Sigmoid colon (tissue), 4 donors: ENCODE measurements at regions not wholly inside any gene's neighbourhood (a gene's known extent, or its start where the extent isn't known, plus 50 kb on each side); places are given as distances from the start of the nearest gene placed in this dataset.

Experiments used
- POLR2A ChIP-seq, 2 donors: fragments of 450-650 bp; IDR thresholded peaks; one replicate each; pipeline ENCODE4 v1.6.1; 2016; ENCODE audit warnings: antibody characterized with exemption in 2 of 2, mild to moderate bottlenecking in 2 of 2, moderate library complexity in 2 of 2
- POLR2AphosphoS5 ChIP-seq, 4 donors: sonication (generic); formaldehyde crosslinking; IDR thresholded peaks; one replicate each; pipeline ENCODE4 v1.6.1; 2017; ENCODE audit warnings: antibody characterized with exemption in 4 of 4
- TF ChIP-seq, protein P1 (sequence below), 4 experiments: fragments of 450-650 bp in 3 of 4; fragments of 200-600 bp in 1 of 4; IDR thresholded peaks; one replicate each; pipeline ENCODE4 v1.5.1; 2016 to 2019; ENCODE audit warnings: antibody characterized with exemption in 4 of 4, mild to moderate bottlenecking in 3 of 4, moderate library complexity in 2 of 4

DNA sequence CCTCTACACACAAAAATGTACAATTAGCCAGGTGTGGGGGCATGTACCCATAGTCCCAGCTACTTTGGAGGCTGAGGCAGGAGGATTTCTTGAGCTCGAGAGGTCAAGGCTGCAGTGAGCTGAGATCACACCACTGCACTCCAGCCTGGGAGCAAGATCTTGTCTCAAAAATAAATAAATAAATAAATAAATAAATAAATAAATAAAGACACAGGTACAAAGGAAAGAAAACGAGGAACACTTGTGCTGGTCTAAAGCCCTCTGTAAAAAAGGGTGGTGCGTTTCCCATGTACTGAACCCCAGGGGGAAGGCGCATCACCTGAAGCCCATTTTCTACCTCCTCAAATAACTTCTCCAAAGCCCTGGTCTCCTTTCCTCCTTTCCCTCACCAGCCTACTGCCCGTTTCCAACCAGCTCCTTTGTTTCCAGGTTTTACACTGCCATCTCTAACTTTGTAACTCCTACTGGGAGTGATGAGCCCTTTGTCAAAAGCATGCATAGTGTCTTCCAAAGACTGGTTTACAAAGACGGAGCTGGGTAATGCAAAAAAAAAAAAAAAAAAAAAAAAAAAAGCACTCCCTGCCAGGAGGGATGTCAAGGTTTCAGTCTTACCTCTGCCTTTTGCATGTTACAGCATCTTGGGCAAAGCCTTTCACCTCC lies 81.5 kb upstream of the SOX4 start:
- TF ChIP-seq, protein P1, sequence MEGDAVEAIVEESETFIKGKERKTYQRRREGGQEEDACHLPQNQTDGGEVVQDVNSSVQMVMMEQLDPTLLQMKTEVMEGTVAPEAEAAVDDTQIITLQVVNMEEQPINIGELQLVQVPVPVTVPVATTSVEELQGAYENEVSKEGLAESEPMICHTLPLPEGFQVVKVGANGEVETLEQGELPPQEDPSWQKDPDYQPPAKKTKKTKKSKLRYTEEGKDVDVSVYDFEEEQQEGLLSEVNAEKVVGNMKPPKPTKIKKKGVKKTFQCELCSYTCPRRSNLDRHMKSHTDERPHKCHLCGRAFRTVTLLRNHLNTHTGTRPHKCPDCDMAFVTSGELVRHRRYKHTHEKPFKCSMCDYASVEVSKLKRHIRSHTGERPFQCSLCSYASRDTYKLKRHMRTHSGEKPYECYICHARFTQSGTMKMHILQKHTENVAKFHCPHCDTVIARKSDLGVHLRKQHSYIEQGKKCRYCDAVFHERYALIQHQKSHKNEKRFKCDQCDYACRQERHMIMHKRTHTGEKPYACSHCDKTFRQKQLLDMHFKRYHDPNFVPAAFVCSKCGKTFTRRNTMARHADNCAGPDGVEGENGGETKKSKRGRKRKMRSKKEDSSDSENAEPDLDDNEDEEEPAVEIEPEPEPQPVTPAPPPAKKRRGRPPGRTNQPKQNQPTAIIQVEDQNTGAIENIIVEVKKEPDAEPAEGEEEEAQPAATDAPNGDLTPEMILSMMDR (IDR thresholded peaks at IDR 0.05), result no peak
- TF ChIP-seq POLR2A (IDR thresholded peaks at IDR 0.05), result no peak
- TF ChIP-seq POLR2AphosphoS5 (IDR thresholded peaks at IDR 0.05), result no peak
